DMS153 (cell line): ENCODE measurements at regions not wholly inside any gene's neighbourhood (a gene's known extent, or its start where the extent isn't known, plus 50 kb on each side); places are given as distances from the start of the nearest gene placed in this dataset.

Source experiments
- DNase-seq: peaks from one replicate; lab custom pipeline; 2025; lab: John Stamatoyannopoulos, UW

- DNase-seq: no peak
These were observed 204.0 kb upstream of the GHITM start for GRCh38 chr10:83935339-83935736.

- no peak for DNase-seq
These were observed 203.4 kb upstream of the GHITM start for GRCh38 chr10:83935911-83936310.

GRCh38 chr10:83937161-83937560 lies 202.1 kb upstream of the GHITM start:
- no peak for DNase-seq

- no peak for DNase-seq
These were observed 201.5 kb upstream of the GHITM start for GRCh38 chr10:83937826-83938225.

- no peak for DNase-seq
These were observed 198.1 kb upstream of the GHITM start for GRCh38 chr10:83941189-83941588.

GRCh38 chr10:83942410-83942809 lies 196.9 kb upstream of the GHITM start:
- no peak for DNase-seq

GRCh38 chr10:83943049-83943448 lies 196.3 kb upstream of the GHITM start:
- DNase-seq: no peak

GRCh38 chr10:83943920-83944319 lies 195.4 kb upstream of the GHITM start:
- no peak for DNase-seq

GRCh38 chr10:83945982-83946718 lies 193.2 kb upstream of the GHITM start:
- DNase-seq: no peak

GRCh38 chr10:83952314-83952713 lies 187.0 kb upstream of the GHITM start:
- DNase-seq: no peak

GRCh38 chr10:83953589-83953988 lies 185.7 kb upstream of the GHITM start:
- DNase-seq: no peak

GRCh38 chr10:83954193-83954799 lies 185.0 kb upstream of the GHITM start:
- no peak for DNase-seq

GRCh38 chr10:83955406-83955805 lies 183.9 kb upstream of the GHITM start:
- DNase-seq: no peak

- DNase-seq: no peak
These were observed 182.0 kb upstream of the GHITM start for GRCh38 chr10:83957168-83957947.

GRCh38 chr10:83959328-83959727 lies 180.0 kb upstream of the GHITM start:
- DNase-seq: no peak

- DNase-seq: no peak
These were observed 179.2 kb upstream of the GHITM start for GRCh38 chr10:83960125-83960524.

GRCh38 chr10:83961620-83962019 lies 177.7 kb upstream of the GHITM start:
- no peak for DNase-seq

GRCh38 chr10:83963446-83963845 lies 175.9 kb upstream of the GHITM start:
- no peak for DNase-seq

- no peak for DNase-seq
These were observed 173.8 kb upstream of the GHITM start for GRCh38 chr10:83965473-83965872.

GRCh38 chr10:83968052-83968451 lies 171.3 kb upstream of the GHITM start:
- no peak for DNase-seq

- DNase-seq: no peak
These were observed 160.5 kb upstream of the GHITM start for GRCh38 chr10:83978681-83979383.

- DNase-seq: no peak
These were observed 156.5 kb upstream of the GHITM start for GRCh38 chr10:83982812-83983211.
